Endothelial cell of umbilical vein (primary cell): ENCODE measurements at regions not wholly inside any gene's neighbourhood (a gene's known extent, or its start where the extent isn't known, plus 50 kb on each side); places are given as distances from the start of the nearest gene placed in this dataset.

Experiments
- BruUV-seq: library from RNA; stranded (reverse); fragments of 400-500 nt; replicated peaks from 2 replicates; lab custom pipeline; 2021; lab: Mats Ljungman, UMichigan
- CTCF ChIA-PET: fragments of 300-600, 350-600 bp; sonication (Branson Sonifier 250); formaldehyde crosslinking; loops from one replicate; lab custom pipeline; 2021; ENCODE audit warnings: antibody characterized with exemption, inconsistent platforms; lab: Charles Lee
- POLR2A ChIA-PET: fragments of 300-600, 350-600 bp; sonication (Branson Sonifier 250); formaldehyde crosslinking; loops from one replicate; lab custom pipeline; 2021; ENCODE audit warnings: antibody characterized with exemption, inconsistent platforms; lab: Charles Lee
- DNase-seq: peaks from one replicate; pipeline ENCODE4 v3.0.0-alpha.2; 2011; ENCODE audit warnings: low read depth, low spot score
- FAIRE-seq: peaks from 2 replicates; lab custom pipeline; 2011; peaks lifted over from hg19 to GRCh38; lab: Jason Lieb, UNC
- H2AFZ ChIP-seq: 2 replicates; pipeline ENCODE4 v1.6.0; 2012; ENCODE audit warnings: low read depth, low read length, control low read depth, inconsistent platforms
- H3K27ac ChIP-seq: 2 replicates; pipeline ENCODE4 v1.5.1; 2011; ENCODE audit warnings: low read depth, mild to moderate bottlenecking, control low read depth, low read length, moderate library complexity; ENCODE audit not compliant: insufficient read depth
- H3K27me3 ChIP-seq, 2 experiments: 2 replicates each; pipeline versions ENCODE4 v1.6.0 to v1.6.1; 2011; ENCODE audit warnings: low read length in 2 of 2, mixed read lengths in 1 of 2; ENCODE audit not compliant: control insufficient read depth in 2 of 2, insufficient read depth in 2 of 2
- H3K36me3 ChIP-seq, 2 experiments: 2 replicates in 1 of 2; 3 replicates in 1 of 2; pipeline ENCODE4 v1.5.1; 2011; ENCODE audit warnings: low read length in 2 of 2, mild to moderate bottlenecking in 1 of 2, moderate library complexity in 1 of 2; ENCODE audit not compliant: control insufficient read depth in 2 of 2, insufficient read depth in 2 of 2; ENCODE audit errors: extremely low read depth in 1 of 2
- H3K4me1 ChIP-seq: 3 replicates; pipeline ENCODE4 v1.5.1; 2011; ENCODE audit warnings: mild to moderate bottlenecking, low read length; ENCODE audit not compliant: control insufficient read depth, insufficient read depth; ENCODE audit errors: extremely low read depth
- H3K4me2 ChIP-seq: 2 replicates; pipeline ENCODE4 v1.6.1; 2011; ENCODE audit warnings: low read length, control low read depth, mixed read lengths; ENCODE audit not compliant: insufficient read depth
- H3K4me3 ChIP-seq, 3 experiments: fragments of 200-600 bp in 1 of 3; sonication (generic), shearing (Covaris generic) in 1 of 3; replicated peaks in 1 of 3; 2 replicates each; pipeline ENCODE4 v1.5.1; 2011 to 2016; ENCODE audit warnings: control low read depth in 3 of 3, low read length in 3 of 3, mild to moderate bottlenecking in 2 of 3, inconsistent platforms in 1 of 3, low read depth in 1 of 3, moderate library complexity in 1 of 3; ENCODE audit not compliant: insufficient read depth in 1 of 3
- H3K79me2 ChIP-seq: 2 replicates; pipeline ENCODE4 v1.6.0; 2012; ENCODE audit warnings: low read length, inconsistent platforms; ENCODE audit not compliant: control insufficient read depth, insufficient read depth
- H3K9ac ChIP-seq: replicated peaks from 2 replicates; pipeline ENCODE3; 2011; ENCODE audit warnings: low read length, control low read depth; ENCODE audit not compliant: insufficient read depth; ENCODE audit errors: extremely low read depth
- H3K9me1 ChIP-seq: replicated peaks from 3 replicates; pipeline ENCODE4 v1.6.0; 2011; ENCODE audit warnings: mild to moderate bottlenecking, low read length; ENCODE audit not compliant: control insufficient read depth, insufficient read depth; ENCODE audit errors: extremely low read depth
- H3K9me3 ChIP-seq: replicated peaks from 2 replicates; pipeline ENCODE4 v1.5.1; 2012; ENCODE audit warnings: low read length, inconsistent platforms; ENCODE audit not compliant: control insufficient read depth, insufficient read depth
- H4K20me1 ChIP-seq: replicated peaks from 2 replicates; pipeline ENCODE3; 2011; ENCODE audit warnings: mild to moderate bottlenecking, low read length; ENCODE audit not compliant: control insufficient read depth, insufficient read depth; ENCODE audit errors: extremely low read depth
- CTCF ChIP-seq, 2 donors: IDR thresholded peaks; 1 replicate in 1 of 2; 2 replicates in 1 of 2; pipeline ENCODE4 v1.5.1; 2011; ENCODE audit warnings: low read length in 2 of 2, mild to moderate bottlenecking in 2 of 2, moderate library complexity in 2 of 2, control low read depth in 1 of 2, inconsistent platforms in 1 of 2, low read depth in 1 of 2; ENCODE audit not compliant: insufficient read depth in 1 of 2; ENCODE audit errors: extremely low read depth in 1 of 2
- EZH2 ChIP-seq: IDR thresholded peaks from 2 replicates; pipeline ENCODE4 v1.6.1; 2012; ENCODE audit warnings: borderline replicate concordance, low read depth, mild to moderate bottlenecking, moderate library complexity, low read length, inconsistent platforms; ENCODE audit not compliant: severe bottlenecking
- FOS ChIP-seq: IDR thresholded peaks from 2 replicates; pipeline ENCODE4 v1.6.1; 2011; ENCODE audit warnings: mild to moderate bottlenecking, low read length, moderate library complexity, borderline replicate concordance; ENCODE audit not compliant: insufficient read depth
- GATA2 ChIP-seq: IDR thresholded peaks from 2 replicates; pipeline ENCODE4 v1.7.0; 2011; ENCODE audit warnings: low read depth, mild to moderate bottlenecking, moderate library complexity, mixed read lengths, low read length; ENCODE audit not compliant: insufficient read length, insufficient read depth
- JUN ChIP-seq: IDR thresholded peaks from 2 replicates; pipeline ENCODE4 v1.6.1; 2011; ENCODE audit warnings: borderline replicate concordance, low read depth; ENCODE audit not compliant: insufficient read length, insufficient read depth
- MAX ChIP-seq: IDR thresholded peaks from 2 replicates; pipeline ENCODE4 v1.6.1; 2011; ENCODE audit not compliant: insufficient read depth, insufficient read length
- MYC ChIP-seq: IDR thresholded peaks from one replicate; pipeline ENCODE4 v1.6.1; 2011; ENCODE audit warnings: mild to moderate bottlenecking, low read depth, low read length
- POLR2A ChIP-seq: IDR thresholded peaks from 2 replicates; pipeline ENCODE4 v1.6.1; 2012; ENCODE audit warnings: low read depth, mild to moderate bottlenecking, control low read depth, low read length
- POLR2AphosphoS5 ChIP-seq: IDR thresholded peaks from 2 replicates; pipeline ENCODE4 v1.6.1; 2012; ENCODE audit warnings: low read depth, mild to moderate bottlenecking, control low read depth, low read length, moderate library complexity; ENCODE audit not compliant: insufficient read depth
- dilution Hi-C: fragments of 300-500 bp; cut with MboI; formaldehyde crosslinking; loops from one replicate; pipeline ENCODE4 v1.15.0; 2019; ENCODE audit warnings: low sequenced_read_pairs; ENCODE audit not compliant: extremely low pct_ligation_motif_present
- intact Hi-C: fragments of 100-400 bp; cut with micrococcal nuclease; formaldehyde crosslinking; loops from one replicate; pipeline ENCODE4 v1.10.0; 2022

- ChIA-PET CTCF (no interaction called here), POLR2A (no interaction called here)
- DNase-seq (no peak), FAIRE-seq (no peak)
- H3K27me3 ChIP-seq = peaks cover 2 to 6% of the 10 kb centered on the region in 2 experiments
- H4K20me1 ChIP-seq = no peaks in the 10 kb centered on the region
- no peak overlapping the region for H2AFZ ChIP-seq
- no peak overlapping the region for H3K9ac ChIP-seq
- H3K4me1 ChIP-seq = no peaks in the 10 kb centered on the region
- dilution Hi-C loops (no loop called here), intact Hi-C loops (no loop called here)
- no peak overlapping the region for H3K4me3 ChIP-seq
- BruUV-seq = no TSS peak
- H3K4me2 ChIP-seq = no peak overlapping the region
- TF ChIP-seq FOS (no peak), CTCF (IDR thresholded peaks at IDR 0.05; ENCODE audit: extremely low read depth in 1 of 2, insufficient read depth in 1 of 2, low read depth in 1 of 2, low read length in 2 of 2) (no peak)
- H3K36me3 ChIP-seq = no peaks in the 10 kb centered on the region
- no peak overlapping the region for H3K27ac ChIP-seq
- no peaks in the 10 kb centered on the region for H3K79me2 ChIP-seq
- H3K9me1 ChIP-seq = no peaks in the 10 kb centered on the region
- no peaks in the 10 kb centered on the region for H3K9me3 ChIP-seq
Measured at GRCh38 chr6:74057326-74057725, 361.3 kb downstream of the CD109 start.

- no peaks in the 10 kb centered on the region for H3K9me3 ChIP-seq
- no peaks in the 10 kb centered on the region for H3K79me2 ChIP-seq
- H4K20me1 ChIP-seq = no peaks in the 10 kb centered on the region
- no peak overlapping the region for H3K27ac ChIP-seq
- dilution Hi-C loops (no loop called here), intact Hi-C loops (no loop called here)
- no peaks in the 10 kb centered on the region for H3K4me1 ChIP-seq
- no peaks in the 10 kb centered on the region for H3K36me3 ChIP-seq
- no peak overlapping the region for H3K4me2 ChIP-seq
- FAIRE-seq (no peak), DNase-seq (no peak)
- POLR2A ChIA-PET = no interaction called here
- TF ChIP-seq POLR2A (no peak), JUN (no peak), CTCF (IDR thresholded peaks at IDR 0.05; ENCODE audit: extremely low read depth in 1 of 2, insufficient read depth in 1 of 2, low read depth in 1 of 2, low read length in 2 of 2) (no peak), MAX (no peak), POLR2AphosphoS5 (no peak), EZH2 (no peak), FOS (no peak), MYC (no peak), GATA2 (no peak)
- H3K27me3 ChIP-seq = peaks cover 2 to 6% of the 10 kb centered on the region in 2 experiments
- no peak overlapping the region for H2AFZ ChIP-seq
- BruUV-seq = no TSS peak
- no peak overlapping the region for H3K4me3 ChIP-seq
- no peaks in the 10 kb centered on the region for H3K9me1 ChIP-seq
- CTCF ChIA-PET = interaction anchor here (1.5 to 1.7 kb wide), 2 partner anchors 12 to 1155 kb away, joined by 4 to 6 read pairs; no protein-coding TSS in a partner anchor
- H3K9ac ChIP-seq = no peak overlapping the region
Measured at GRCh38 chr6:74054190-74054589, 358.2 kb downstream of the CD109 start.
